Esophagus (tissue), 2 donors: ENCODE measurements at regions not wholly inside any gene's neighbourhood (a gene's known extent, or its start where the extent isn't known, plus 50 kb on each side); places are given as distances from the start of the nearest gene placed in this dataset.

ENCODE experiments used
- H3K27ac ChIP-seq, 2 donors: one replicate each; pipeline ENCODE4 v1.5.1; 2013; ENCODE audit warnings: low read depth in 2 of 2, mild to moderate bottlenecking in 2 of 2, inconsistent platforms in 1 of 2, low read length in 1 of 2, moderate library complexity in 1 of 2
- H3K27me3 ChIP-seq, 2 donors: one replicate each; pipeline ENCODE4 v1.6.1; 2013; ENCODE audit warnings: low read length in 2 of 2, control low read depth in 1 of 2, mild to moderate bottlenecking in 1 of 2; ENCODE audit not compliant: insufficient read depth in 2 of 2, control insufficient read depth in 1 of 2
- H3K36me3 ChIP-seq, 2 donors: one replicate each; pipeline ENCODE4 v1.6.1; 2013; ENCODE audit warnings: low read length in 1 of 2; ENCODE audit not compliant: control insufficient read depth in 2 of 2, insufficient read depth in 2 of 2
- H3K4me1 ChIP-seq, 2 donors: one replicate each; pipeline ENCODE4 v1.6.1; 2013; ENCODE audit warnings: low read length in 1 of 2; ENCODE audit not compliant: control insufficient read depth in 2 of 2, insufficient read depth in 2 of 2
- H3K4me3 ChIP-seq, 2 donors: one replicate each; pipeline ENCODE4 v1.5.1; 2013; ENCODE audit warnings: low read length in 2 of 2, mild to moderate bottlenecking in 2 of 2, low read depth in 1 of 2, moderate library complexity in 1 of 2
- H3K9me3 ChIP-seq, 2 donors: one replicate each; pipeline ENCODE4 v1.6.1; 2013; ENCODE audit warnings: mild to moderate bottlenecking in 2 of 2, low read depth in 1 of 2, low read length in 1 of 2, moderate library complexity in 1 of 2; ENCODE audit not compliant: control insufficient read depth in 2 of 2, insufficient read depth in 1 of 2
- WGBS, 2 donors: extraction: QIAGEN DNeasy Blood & Tissue Kit; methylation state at CpG; one replicate each; pipeline ENCODE4 v1.1.7; 2013; 5-methylcytosine and 5-hydroxymethylcytosine counted together
- donor health status: healthy with polysubstance abuse.
- donor health status: Bipolar disorder and iron deficiency.

DNA sequence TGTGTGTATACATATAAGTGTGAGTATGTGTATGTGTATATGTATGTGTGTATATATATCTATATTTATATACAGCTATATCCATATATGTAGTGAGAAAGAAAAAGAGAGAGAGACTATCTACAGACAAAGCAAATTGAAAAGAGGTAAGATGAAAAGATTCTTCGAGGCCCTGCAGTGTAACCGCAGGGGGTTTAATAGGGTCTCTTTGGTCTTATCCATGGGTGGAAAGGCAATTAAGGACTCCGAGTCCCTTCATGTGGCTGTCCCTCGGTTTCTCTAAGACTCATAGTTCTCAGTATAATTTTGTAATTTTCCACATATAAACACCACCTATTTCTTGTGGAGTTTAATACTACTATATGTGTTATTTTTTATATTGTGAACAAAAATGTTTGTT lies 50.6 kb upstream of the JAZF1 start:
- H3K27ac ChIP-seq: no peak overlapping the region
- H3K4me1 ChIP-seq: no peaks in the 10 kb centered on the region
- no peaks in the 10 kb centered on the region for H3K27me3 ChIP-seq
- 92 to 93% methylated on average over 4 of the region's 4 CpGs for WGBS, 2 donors
- H3K9me3 ChIP-seq: no peaks in the 10 kb centered on the region
- no peak overlapping the region for H3K4me3 ChIP-seq
- H3K36me3 ChIP-seq: no peaks in the 10 kb centered on the region

DNA sequence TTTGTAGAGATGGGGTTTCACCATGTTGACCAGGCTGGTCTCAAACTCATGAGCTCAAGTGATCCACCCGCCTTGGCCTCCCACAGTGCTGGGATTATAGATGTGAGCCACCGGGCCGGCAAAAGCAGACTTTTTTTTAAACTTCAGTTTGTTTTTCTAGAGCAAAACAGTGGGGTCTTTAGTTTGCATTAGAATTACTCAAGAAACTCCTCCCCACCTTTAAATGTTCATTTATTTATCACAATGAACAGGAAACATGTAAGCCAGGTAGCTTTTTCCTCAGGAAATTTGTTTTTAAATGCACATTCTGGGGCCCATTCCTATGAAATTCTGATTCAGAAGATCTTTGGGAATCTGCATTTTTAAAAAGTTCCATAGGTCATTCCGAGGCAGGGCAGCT lies 56.0 kb upstream of the JAZF1 start:
- Histone ChIP-seq H3K27ac (no peak overlapping the region), H3K27me3 (no peaks in the 10 kb centered on the region), H3K4me1 (no peaks in the 10 kb centered on the region), H3K9me3 (no peaks in the 10 kb centered on the region), H3K4me3 (no peak overlapping the region), H3K36me3 (no peaks in the 10 kb centered on the region)
- WGBS, 2 donors: 88 to 90% methylated on average over 4 of the region's 4 CpGs

GRCh38 chr7:28237363-28237762 lies 56.8 kb upstream of the JAZF1 start:
- Histone ChIP-seq H3K27me3 (no peaks in the 10 kb centered on the region), H3K36me3 (no peaks in the 10 kb centered on the region), H3K27ac (no peak overlapping the region), H3K9me3 (no peaks in the 10 kb centered on the region), H3K4me1 (no peaks in the 10 kb centered on the region), H3K4me3 (no peak overlapping the region)
- 73 to 79% methylated on average over 5 of the region's 5 CpGs for WGBS, 2 donors

DNA sequence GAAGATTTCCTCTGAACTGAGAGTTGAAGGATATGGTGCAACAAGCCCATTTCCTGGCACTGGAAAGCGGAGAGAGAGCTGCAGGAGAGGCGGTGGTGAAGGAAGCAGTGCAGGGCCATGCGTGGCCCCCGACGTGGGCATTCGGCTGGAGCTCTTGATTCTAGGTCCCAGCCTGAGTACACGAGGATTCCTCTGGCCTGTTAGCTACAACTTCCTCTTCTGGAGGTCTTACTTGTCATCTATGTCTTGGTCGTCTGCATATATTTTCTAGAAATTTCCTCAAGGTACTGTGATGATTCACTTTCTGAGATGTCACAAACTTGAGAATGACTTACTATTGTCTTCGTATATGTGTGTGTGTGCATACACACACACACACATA lies 59.2 kb upstream of the JAZF1 start:
- Histone ChIP-seq H3K27me3 (no peaks in the 10 kb centered on the region), H3K9me3 (no peaks in the 10 kb centered on the region), H3K4me1 (no peaks in the 10 kb centered on the region), H3K36me3 (no peaks in the 10 kb centered on the region), H3K27ac (no peak overlapping the region), H3K4me3 (no peak overlapping the region)
- WGBS, 2 donors: 80 to 82% methylated on average over 9 of the region's 9 CpGs

DNA sequence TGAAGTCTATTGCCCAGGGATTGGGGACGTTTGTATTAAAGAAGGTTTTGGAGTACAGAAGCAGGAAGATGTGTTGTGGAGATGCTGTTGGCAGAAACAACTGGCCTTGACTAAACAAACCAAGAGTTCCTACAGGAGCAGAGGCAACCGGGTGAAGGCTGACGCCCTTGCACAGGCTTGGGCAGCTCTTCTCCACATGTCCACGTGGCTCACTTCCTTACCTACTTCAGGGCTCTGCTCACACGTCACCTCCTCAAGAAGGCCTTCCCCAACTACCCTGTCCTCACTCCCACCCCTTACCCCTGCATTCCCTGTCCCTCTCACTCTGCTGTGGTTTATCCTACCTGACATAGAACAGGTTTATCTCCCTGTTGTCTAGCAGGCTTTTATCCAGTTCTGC lies 59.9 kb upstream of the JAZF1 start:
- H3K9me3 ChIP-seq: no peaks in the 10 kb centered on the region
- H3K27ac ChIP-seq: no peak overlapping the region
- WGBS, 2 donors: 81 to 89% methylated on average over 5 of the region's 5 CpGs
- H3K27me3 ChIP-seq: no peaks in the 10 kb centered on the region
- no peak overlapping the region for H3K4me3 ChIP-seq
- no peaks in the 10 kb centered on the region for H3K4me1 ChIP-seq
- no peaks in the 10 kb centered on the region for H3K36me3 ChIP-seq

GRCh38 chr7:28243861-28244260 lies 63.3 kb upstream of the JAZF1 start:
- Histone ChIP-seq H3K27me3 (no peaks in the 10 kb centered on the region), H3K4me3 (no peak overlapping the region), H3K9me3 (no peaks in the 10 kb centered on the region), H3K36me3 (no peaks in the 10 kb centered on the region), H3K27ac (no peak overlapping the region), H3K4me1 (no peaks in the 10 kb centered on the region)
- 91 to 92% methylated on average over 5 of the region's 5 CpGs for WGBS, 2 donors

GRCh38 chr7:28245123-28245878 lies 64.7 kb upstream of the JAZF1 start:
- Histone ChIP-seq H3K27ac (no peak overlapping the region), H3K27me3 (no peaks in the 10 kb centered on the region), H3K4me1 (no peaks in the 10 kb centered on the region), H3K36me3 (no peaks in the 10 kb centered on the region), H3K9me3 (no peaks in the 10 kb centered on the region), H3K4me3 (no peak overlapping the region)
- 77 to 81% methylated on average over 9 of the region's 9 CpGs for WGBS, 2 donors

DNA sequence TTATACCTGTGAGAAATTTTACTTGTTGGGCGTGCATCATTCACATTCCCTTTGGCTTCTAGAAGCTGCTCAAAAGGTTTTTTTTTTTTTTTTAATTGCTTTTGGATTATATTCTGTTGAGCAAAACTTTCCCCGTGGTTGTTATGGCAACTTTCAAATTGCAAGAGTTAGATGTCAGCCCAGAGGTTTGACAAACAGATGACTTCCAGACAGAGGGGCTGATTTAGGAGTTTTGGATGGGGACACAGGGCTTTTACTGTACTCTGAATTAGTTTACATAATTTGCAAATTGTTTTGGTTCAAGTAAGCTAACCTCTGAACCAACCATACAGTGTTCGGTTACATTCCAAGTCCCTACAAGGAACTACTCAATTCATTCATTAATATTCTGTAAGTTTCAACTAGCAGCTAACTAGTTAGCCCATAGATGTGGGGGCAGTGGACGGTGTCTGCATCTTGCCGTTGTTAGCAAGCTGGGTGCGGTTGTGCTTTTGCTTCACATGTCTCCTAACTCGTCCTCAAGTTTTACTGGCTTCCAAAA lies 66.4 kb upstream of the JAZF1 start:
- no peaks in the 10 kb centered on the region for H3K9me3 ChIP-seq
- WGBS, 2 donors: 59 to 65% methylated on average over 7 of the region's 7 CpGs
- H3K36me3 ChIP-seq: no peaks in the 10 kb centered on the region
- no peak overlapping the region for H3K27ac ChIP-seq
- H3K27me3 ChIP-seq: no peaks in the 10 kb centered on the region
- no peak overlapping the region for H3K4me3 ChIP-seq
- no peaks in the 10 kb centered on the region for H3K4me1 ChIP-seq

- H3K27ac ChIP-seq: no peak overlapping the region
- H3K27me3 ChIP-seq: no peaks in the 10 kb centered on the region
- H3K4me3 ChIP-seq: no peak overlapping the region
- 64 to 71% methylated on average over 1 of the region's 1 CpG for WGBS, 2 donors
- H3K4me1 ChIP-seq: no peaks in the 10 kb centered on the region
- no peaks in the 10 kb centered on the region for H3K36me3 ChIP-seq
- H3K9me3 ChIP-seq: no peaks in the 10 kb centered on the region
Measured at GRCh38 chr7:28258240-28258639, 77.6 kb upstream of the JAZF1 start.

DNA sequence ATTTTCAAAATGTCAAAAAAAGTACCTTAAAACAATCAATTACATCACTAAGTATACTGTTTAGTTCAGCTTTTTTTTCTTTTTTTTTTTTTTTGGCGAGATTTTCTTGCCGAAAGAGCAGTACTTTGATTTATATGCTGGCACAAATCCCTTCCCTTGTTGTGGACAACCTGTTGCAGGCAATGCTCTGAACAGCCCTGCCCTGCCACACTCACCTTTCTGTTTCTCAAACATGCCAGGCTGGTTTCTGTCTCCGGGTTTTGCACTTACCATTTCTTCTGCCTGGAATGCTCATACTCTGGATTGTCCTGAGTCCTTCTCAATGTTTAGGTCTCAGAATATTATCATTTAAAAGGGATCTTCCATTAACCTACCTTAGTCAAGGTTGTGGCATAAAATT lies 80.4 kb upstream of the JAZF1 start:
- no peak overlapping the region for H3K27ac ChIP-seq
- H3K36me3 ChIP-seq: no peaks in the 10 kb centered on the region
- 41 to 45% methylated on average over 3 of the region's 3 CpGs for WGBS, 2 donors
- no peaks in the 10 kb centered on the region for H3K4me1 ChIP-seq
- no peaks in the 10 kb centered on the region for H3K27me3 ChIP-seq
- H3K9me3 ChIP-seq: no peaks in the 10 kb centered on the region
- no peak overlapping the region for H3K4me3 ChIP-seq
